ENCODE measurements at regions not wholly inside any gene's neighbourhood (a gene's known extent, or its start where the extent isn't known, plus 50 kb on each side); places are given as distances from the start of the nearest gene placed in this dataset.

DNA sequence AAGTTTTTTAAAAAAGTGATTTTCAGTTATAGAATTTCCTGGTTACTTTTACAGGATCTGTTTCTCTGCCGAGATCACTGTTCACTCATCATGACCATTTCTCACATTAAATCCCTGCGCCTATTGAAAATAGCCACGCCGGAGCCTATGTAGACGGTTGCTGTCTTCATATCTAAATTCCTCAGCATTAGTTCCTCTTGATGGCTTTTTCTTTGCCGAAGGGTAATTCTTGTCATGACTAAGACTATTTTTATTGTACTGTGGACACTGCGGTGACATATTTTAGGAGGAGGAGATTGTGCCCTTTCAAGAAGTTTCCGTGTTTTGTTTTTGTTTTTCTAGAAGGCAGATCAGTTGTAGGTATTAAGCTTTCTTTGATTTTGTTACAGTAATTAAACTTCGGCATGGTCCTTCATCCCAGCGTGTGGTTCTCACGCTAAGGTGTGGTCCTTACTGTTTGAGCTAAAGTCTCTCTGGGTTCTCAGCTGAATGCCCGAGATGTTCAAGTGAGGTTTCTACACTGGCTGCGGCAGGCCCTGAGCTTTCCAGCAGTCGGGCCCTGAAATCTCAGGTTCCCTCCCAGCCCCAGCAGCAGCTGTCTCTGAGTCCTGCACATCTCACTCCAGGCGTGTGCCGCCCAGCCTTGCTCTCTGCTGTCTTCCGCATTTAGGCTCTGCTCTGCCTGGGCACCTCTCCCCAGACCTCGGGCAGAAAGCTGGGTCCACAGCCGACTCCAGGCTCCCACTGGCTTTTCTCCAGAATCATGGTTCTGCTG is 1110.5 kb downstream of the TBC1D22A start (continued):
- TF ChIP-seq, protein P1, sequence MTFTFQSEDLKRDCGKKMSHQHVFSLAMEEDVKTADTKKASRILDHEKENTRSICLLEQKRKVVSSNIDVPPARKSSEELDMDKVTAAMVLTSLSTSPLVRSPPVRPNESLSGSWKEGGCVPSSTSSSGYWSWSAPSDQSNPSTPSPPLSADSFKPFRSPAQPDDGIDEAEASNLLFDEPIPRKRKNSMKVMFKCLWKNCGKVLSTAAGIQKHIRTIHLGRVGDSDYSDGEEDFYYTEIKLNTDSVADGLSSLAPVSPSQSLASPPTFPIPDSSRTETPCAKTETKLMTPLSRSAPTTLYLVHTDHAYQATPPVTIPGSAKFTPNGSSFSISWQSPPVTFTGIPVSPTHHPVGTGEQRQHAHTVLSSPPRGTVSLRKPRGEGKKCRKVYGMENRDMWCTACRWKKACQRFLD (tag by site-specific recombination; IDR thresholded peaks at IDR 0.05): no peak
- TF ChIP-seq ZNF223 (tag by site-specific recombination; IDR thresholded peaks at IDR 0.05): no peak
- no peak for TF ChIP-seq PRDM1 (tag by site-specific recombination; IDR thresholded peaks at IDR 0.05)
- TF ChIP-seq ZNF416 (tag by site-specific recombination; IDR thresholded peaks at IDR 0.05): no peak
- TF ChIP-seq ZNF664 (tag by site-specific recombination; IDR thresholded peaks at IDR 0.05): no peak
- no peak for TF ChIP-seq ZNF302 (tag by site-specific recombination; IDR thresholded peaks at IDR 0.05; ENCODE audit: low read depth)
- TF ChIP-seq ZNF521 (tag by site-specific recombination; IDR thresholded peaks at IDR 0.05): no peak
- TF ChIP-seq, protein P2, sequence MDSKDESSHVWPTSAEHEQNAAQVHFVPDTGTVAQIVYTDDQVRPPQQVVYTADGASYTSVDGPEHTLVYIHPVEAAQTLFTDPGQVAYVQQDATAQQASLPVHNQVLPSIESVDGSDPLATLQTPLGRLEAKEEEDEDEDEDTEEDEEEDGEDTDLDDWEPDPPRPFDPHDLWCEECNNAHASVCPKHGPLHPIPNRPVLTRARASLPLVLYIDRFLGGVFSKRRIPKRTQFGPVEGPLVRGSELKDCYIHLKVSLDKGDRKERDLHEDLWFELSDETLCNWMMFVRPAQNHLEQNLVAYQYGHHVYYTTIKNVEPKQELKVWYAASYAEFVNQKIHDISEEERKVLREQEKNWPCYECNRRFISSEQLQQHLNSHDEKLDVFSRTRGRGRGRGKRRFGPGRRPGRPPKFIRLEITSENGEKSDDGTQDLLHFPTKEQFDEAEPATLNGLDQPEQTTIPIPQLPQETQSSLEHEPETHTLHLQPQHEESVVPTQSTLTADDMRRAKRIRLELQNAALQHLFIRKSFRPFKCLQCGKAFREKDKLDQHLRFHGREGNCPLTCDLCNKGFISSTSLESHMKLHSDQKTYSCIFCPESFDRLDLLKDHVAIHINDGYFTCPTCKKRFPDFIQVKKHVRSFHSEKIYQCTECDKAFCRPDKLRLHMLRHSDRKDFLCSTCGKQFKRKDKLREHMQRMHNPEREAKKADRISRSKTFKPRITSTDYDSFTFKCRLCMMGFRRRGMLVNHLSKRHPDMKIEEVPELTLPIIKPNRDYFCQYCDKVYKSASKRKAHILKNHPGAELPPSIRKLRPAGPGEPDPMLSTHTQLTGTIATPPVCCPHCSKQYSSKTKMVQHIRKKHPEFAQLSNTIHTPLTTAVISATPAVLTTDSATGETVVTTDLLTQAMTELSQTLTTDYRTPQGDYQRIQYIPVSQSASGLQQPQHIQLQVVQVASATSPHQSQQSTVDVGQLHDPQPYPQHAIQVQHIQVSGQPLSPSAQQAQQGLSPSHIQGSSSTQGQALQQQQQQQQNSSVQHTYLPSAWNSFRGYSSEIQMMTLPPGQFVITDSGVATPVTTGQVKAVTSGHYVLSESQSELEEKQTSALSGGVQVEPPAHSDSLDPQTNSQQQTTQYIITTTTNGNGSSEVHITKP (tag by site-specific recombination; IDR thresholded peaks at IDR 0.05): no peak
- TF ChIP-seq ZNF169 (tag by site-specific recombination; IDR thresholded peaks at IDR 0.05): no peak
- no peak for TF ChIP-seq ZNF214 (tag by site-specific recombination; IDR thresholded peaks at IDR 0.05; ENCODE audit: borderline replicate concordance)

DNA sequence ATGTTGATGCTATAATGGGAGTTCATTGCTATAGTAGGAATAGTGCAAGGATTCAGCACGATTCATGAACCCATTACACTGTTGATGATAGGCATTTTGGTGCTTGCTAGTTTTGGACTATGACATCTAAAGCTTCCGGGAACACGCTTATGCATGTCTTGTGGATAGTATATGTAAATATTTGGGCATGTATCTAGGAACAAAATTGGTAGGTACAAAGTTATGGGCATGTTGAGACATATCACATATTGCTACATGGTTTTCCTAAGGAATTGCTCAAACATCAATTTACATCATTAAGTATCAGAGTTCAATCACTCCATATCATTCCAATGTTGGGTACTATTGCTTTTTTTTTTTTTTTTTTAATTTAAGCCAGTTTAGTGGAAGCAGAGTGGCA is 1103.2 kb downstream of the TBC1D22A start:
- H3K9me3 ChIP-seq (ENCODE audit: control insufficient read depth, insufficient read depth, low read depth, low read length): no peaks in the 10 kb centered on the region
- no peak overlapping the region for H3K4me3 ChIP-seq (ENCODE audit: low read depth, low read length)
- H3K36me3 ChIP-seq (ENCODE audit: control insufficient read depth in 2 of 2, insufficient read depth in 1 of 2, low read length in 2 of 2): no peaks in the 10 kb centered on the region
- ChIA-PET CTCF (no interaction called here), POLR2A (no interaction called here)
- no peaks in the 10 kb centered on the region for H3K4me1 ChIP-seq (ENCODE audit: control insufficient read depth, insufficient read depth, low read length)
- no peak overlapping the region for H3K27ac ChIP-seq (ENCODE audit: extremely low read depth, low read depth, low read length)
- TF ChIP-seq ZNF549 (tag by site-specific recombination; IDR thresholded peaks at IDR 0.05): no peak
- TF ChIP-seq ZNF791 (tag by site-specific recombination; IDR thresholded peaks at IDR 0.05): no peak
- TF ChIP-seq ZNF830 (tag by site-specific recombination; IDR thresholded peaks at IDR 0.05; ENCODE audit: low read depth): no peak
- no peak for TF ChIP-seq IKZF3 (tag by site-specific recombination; IDR thresholded peaks at IDR 0.05)
- no peak for TF ChIP-seq ZNF623 (tag by site-specific recombination; IDR thresholded peaks at IDR 0.05)
- TF ChIP-seq ZNF560 (tag by site-specific recombination; IDR thresholded peaks at IDR 0.05; ENCODE audit: borderline replicate concordance): no peak
- no peak for TF ChIP-seq ZNF16 (tag by site-specific recombination; IDR thresholded peaks at IDR 0.05; ENCODE audit: low read depth)
- TF ChIP-seq, protein P3, sequence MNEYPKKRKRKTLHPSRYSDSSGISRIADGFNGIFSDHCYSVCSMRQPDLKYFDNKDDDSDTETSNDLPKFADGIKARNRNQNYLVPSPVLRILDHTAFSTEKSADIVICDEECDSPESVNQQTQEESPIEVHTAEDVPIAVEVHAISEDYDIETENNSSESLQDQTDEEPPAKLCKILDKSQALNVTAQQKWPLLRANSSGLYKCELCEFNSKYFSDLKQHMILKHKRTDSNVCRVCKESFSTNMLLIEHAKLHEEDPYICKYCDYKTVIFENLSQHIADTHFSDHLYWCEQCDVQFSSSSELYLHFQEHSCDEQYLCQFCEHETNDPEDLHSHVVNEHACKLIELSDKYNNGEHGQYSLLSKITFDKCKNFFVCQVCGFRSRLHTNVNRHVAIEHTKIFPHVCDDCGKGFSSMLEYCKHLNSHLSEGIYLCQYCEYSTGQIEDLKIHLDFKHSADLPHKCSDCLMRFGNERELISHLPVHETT (tag by site-specific recombination; IDR thresholded peaks at IDR 0.05): no peak
- no peak for TF ChIP-seq KLF9 (tag by site-specific recombination; IDR thresholded peaks at IDR 0.05; ENCODE audit: low read depth)
- TF ChIP-seq ZNF626 (tag by site-specific recombination; IDR thresholded peaks at IDR 0.05): no peak
- TF ChIP-seq ZNF585B (tag by site-specific recombination; IDR thresholded peaks at IDR 0.05): no peak
- no peak for TF ChIP-seq RBAK (tag by site-specific recombination; IDR thresholded peaks at IDR 0.05)
- TF ChIP-seq, protein P4, sequence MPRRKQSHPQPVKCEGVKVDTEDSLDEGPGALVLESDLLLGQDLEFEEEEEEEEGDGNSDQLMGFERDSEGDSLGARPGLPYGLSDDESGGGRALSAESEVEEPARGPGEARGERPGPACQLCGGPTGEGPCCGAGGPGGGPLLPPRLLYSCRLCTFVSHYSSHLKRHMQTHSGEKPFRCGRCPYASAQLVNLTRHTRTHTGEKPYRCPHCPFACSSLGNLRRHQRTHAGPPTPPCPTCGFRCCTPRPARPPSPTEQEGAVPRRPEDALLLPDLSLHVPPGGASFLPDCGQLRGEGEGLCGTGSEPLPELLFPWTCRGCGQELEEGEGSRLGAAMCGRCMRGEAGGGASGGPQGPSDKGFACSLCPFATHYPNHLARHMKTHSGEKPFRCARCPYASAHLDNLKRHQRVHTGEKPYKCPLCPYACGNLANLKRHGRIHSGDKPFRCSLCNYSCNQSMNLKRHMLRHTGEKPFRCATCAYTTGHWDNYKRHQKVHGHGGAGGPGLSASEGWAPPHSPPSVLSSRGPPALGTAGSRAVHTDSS (tag by site-specific recombination; IDR thresholded peaks at IDR 0.05): no peak
- no peak for TF ChIP-seq ZNF37A (tag by site-specific recombination; IDR thresholded peaks at IDR 0.05)
- TF ChIP-seq, protein P5, sequence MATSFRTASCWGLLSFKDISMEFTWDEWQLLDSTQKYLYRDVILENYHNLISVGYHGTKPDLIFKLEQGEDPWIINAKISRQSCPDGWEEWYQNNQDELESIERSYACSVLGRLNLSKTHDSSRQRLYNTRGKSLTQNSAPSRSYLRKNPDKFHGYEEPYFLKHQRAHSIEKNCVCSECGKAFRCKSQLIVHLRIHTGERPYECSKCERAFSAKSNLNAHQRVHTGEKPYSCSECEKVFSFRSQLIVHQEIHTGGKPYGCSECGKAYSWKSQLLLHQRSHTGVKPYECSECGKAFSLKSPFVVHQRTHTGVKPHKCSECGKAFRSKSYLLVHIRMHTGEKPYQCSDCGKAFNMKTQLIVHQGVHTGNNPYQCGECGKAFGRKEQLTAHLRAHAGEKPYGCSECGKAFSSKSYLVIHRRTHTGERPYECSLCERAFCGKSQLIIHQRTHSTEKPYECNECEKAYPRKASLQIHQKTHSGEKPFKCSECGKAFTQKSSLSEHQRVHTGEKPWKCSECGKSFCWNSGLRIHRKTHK (tag by site-specific recombination; IDR thresholded peaks at IDR 0.05): no peak
- TF ChIP-seq ZBTB20 (tag by site-specific recombination; IDR thresholded peaks at IDR 0.05): no peak
- TF ChIP-seq, protein P6, sequence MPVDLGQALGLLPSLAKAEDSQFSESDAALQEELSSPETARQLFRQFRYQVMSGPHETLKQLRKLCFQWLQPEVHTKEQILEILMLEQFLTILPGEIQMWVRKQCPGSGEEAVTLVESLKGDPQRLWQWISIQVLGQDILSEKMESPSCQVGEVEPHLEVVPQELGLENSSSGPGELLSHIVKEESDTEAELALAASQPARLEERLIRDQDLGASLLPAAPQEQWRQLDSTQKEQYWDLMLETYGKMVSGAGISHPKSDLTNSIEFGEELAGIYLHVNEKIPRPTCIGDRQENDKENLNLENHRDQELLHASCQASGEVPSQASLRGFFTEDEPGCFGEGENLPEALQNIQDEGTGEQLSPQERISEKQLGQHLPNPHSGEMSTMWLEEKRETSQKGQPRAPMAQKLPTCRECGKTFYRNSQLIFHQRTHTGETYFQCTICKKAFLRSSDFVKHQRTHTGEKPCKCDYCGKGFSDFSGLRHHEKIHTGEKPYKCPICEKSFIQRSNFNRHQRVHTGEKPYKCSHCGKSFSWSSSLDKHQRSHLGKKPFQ (tag by site-specific recombination; IDR thresholded peaks at IDR 0.05): no peak
